Duodenal mucosa (tissue), 2 donors: ENCODE measurements at regions not wholly inside any gene's neighbourhood (a gene's known extent, or its start where the extent isn't known, plus 50 kb on each side); places are given as distances from the start of the nearest gene placed in this dataset.
"Not testable (repeated sequence)": the region's sequence is repeated elsewhere in the genome, so short reads cannot be mapped to it uniquely, and the experiment has no call there.

Source experiments
- H3K27ac ChIP-seq: one replicate; pipeline ENCODE4 v1.7.0; 2013; ENCODE audit warnings: low read depth, low read length
- H3K27me3 ChIP-seq, 2 donors: one replicate each; pipeline ENCODE4 v1.7.0; 2013; ENCODE audit warnings: low read length in 2 of 2, control low read depth in 1 of 2; ENCODE audit not compliant: insufficient read depth in 2 of 2, control insufficient read depth in 1 of 2
- H3K36me3 ChIP-seq, 2 donors: one replicate each; pipeline ENCODE4 v1.7.0; 2013; ENCODE audit warnings: low read length in 2 of 2, control low read depth in 1 of 2; ENCODE audit not compliant: insufficient read depth in 2 of 2, control insufficient read depth in 1 of 2
- H3K4me1 ChIP-seq, 2 donors: one replicate each; pipeline ENCODE4 v1.7.0; 2013; ENCODE audit warnings: low read length in 2 of 2, control low read depth in 1 of 2; ENCODE audit not compliant: insufficient read depth in 2 of 2, control insufficient read depth in 1 of 2
- H3K4me3 ChIP-seq, 2 donors: one replicate each; pipeline ENCODE4 v1.7.0; 2013; ENCODE audit warnings: low read length in 2 of 2, low read depth in 1 of 2
- H3K9ac ChIP-seq, 2 donors: one replicate each; pipeline ENCODE4 v1.7.0; 2013; ENCODE audit warnings: low read length in 2 of 2, low read depth in 1 of 2
- H3K9me3 ChIP-seq, 2 donors: one replicate each; pipeline ENCODE4 v1.7.0; 2013; ENCODE audit warnings: low read length in 2 of 2, control low read depth in 1 of 2; ENCODE audit not compliant: control insufficient read depth in 1 of 2

DNA sequence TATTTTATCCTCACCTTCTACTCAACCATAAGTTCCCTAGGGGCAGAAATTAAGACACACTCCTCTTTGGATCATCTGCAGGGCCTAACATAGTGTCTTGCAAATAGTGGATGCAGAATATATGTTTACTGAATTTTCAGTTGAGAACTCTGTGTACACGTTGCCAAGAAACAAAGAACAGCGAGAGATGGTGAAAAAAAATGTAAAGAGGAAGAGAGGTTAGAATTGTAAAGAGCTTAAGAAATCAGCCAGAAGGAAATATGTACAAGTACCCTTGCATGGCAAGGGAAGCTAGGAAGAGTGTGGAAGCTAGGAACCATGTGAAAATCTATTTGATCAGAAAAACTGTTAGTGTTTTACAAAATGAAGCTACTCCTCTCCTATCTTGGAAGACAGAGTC lies 431.0 kb downstream of the SMARCA1 start:
- Histone ChIP-seq H3K27me3 (no peaks in the 10 kb centered on the region), H3K4me1 (no peaks in the 10 kb centered on the region), H3K27ac (no peak overlapping the region), H3K9ac (no peak overlapping the region), H3K4me3 (no peak overlapping the region), H3K36me3 (no peaks in the 10 kb centered on the region), H3K9me3 (no peaks in the 10 kb centered on the region)

DNA sequence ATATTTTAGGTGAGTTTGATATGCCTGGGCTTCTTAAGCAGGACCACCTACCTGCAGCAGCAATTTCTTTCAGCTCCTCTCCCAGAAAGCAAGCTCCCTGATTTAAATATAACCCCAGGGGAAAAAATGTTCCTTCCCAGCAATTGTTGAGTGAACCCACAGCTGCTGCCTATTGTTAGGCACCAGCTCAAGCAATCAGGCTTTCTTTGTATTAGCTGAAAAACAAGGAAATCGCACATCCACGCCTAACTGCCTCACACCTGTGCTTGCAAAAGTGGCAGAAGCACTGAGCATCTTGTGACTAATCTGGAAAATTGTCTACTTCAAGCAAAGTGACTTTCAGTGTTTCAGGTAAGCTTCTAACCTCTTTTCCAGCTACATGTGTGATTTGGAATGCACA lies 432.2 kb downstream of the SMARCA1 start:
- H3K27ac ChIP-seq: no peak overlapping the region
- H3K27me3 ChIP-seq: no peaks in the 10 kb centered on the region
- no peak overlapping the region for H3K4me3 ChIP-seq
- no peaks in the 10 kb centered on the region for H3K9me3 ChIP-seq
- no peak overlapping the region for H3K9ac ChIP-seq
- no peaks in the 10 kb centered on the region for H3K4me1 ChIP-seq
- H3K36me3 ChIP-seq: no peaks in the 10 kb centered on the region

GRCh38 chrX:129086802-129087201 lies 436.5 kb downstream of the SMARCA1 start:
- Histone ChIP-seq H3K27me3 (no peaks in the 10 kb centered on the region), H3K9me3 (no peaks in the 10 kb centered on the region), H3K9ac (no peak overlapping the region), H3K4me1 (no peaks in the 10 kb centered on the region), H3K4me3 (no peak overlapping the region), H3K36me3 (no peaks in the 10 kb centered on the region), H3K27ac (no peak overlapping the region)

- H3K4me1 ChIP-seq, H3K9me3 ChIP-seq, H3K27me3 ChIP-seq, H3K9ac ChIP-seq, H3K36me3 ChIP-seq, H3K4me3 ChIP-seq, H3K27ac ChIP-seq: not testable (repeated sequence)
These were observed 439.0 kb downstream of the SMARCA1 start for GRCh38 chrX:129084291-129084690.

- H3K9ac ChIP-seq: no peak overlapping the region
- no peak overlapping the region for H3K4me3 ChIP-seq
- H3K36me3 ChIP-seq: no peaks in the 10 kb centered on the region
- H3K27me3 ChIP-seq: no peaks in the 10 kb centered on the region
- no peak overlapping the region for H3K27ac ChIP-seq
- no peaks in the 10 kb centered on the region for H3K4me1 ChIP-seq
- no peaks in the 10 kb centered on the region for H3K9me3 ChIP-seq
These were observed 445.7 kb downstream of the SMARCA1 start for GRCh38 chrX:129077424-129078170.

GRCh38 chrX:129071390-129071789 lies 451.9 kb downstream of the SMARCA1 start:
- Histone ChIP-seq H3K27me3 (no peaks in the 10 kb centered on the region), H3K27ac (no peak overlapping the region), H3K9ac (no peak overlapping the region), H3K36me3 (no peaks in the 10 kb centered on the region), H3K9me3 (no peaks in the 10 kb centered on the region), H3K4me3 (no peak overlapping the region), H3K4me1 (no peaks in the 10 kb centered on the region)

DNA sequence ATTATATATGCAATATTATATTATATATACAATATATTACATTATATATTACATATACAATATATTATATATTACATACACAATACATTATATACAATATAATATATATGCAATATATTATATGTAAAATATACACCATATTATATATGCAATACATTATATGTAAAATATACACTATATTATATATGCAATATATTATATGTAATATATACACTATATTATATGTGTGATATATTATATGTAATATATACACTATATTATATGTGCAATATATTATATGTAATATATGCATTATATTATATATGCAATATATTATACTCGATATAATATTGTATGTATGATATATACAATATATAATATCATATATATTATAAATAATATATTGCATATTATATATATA lies 457.4 kb downstream of the SMARCA1 start:
- no peaks in the 10 kb centered on the region for H3K4me1 ChIP-seq
- H3K9ac ChIP-seq: no peak overlapping the region

GRCh38 chrX:129058405-129058804 lies 464.9 kb downstream of the SMARCA1 start:
- Histone ChIP-seq H3K9me3 (no peaks in the 10 kb centered on the region), H3K27me3 (no peaks in the 10 kb centered on the region), H3K9ac (no peak overlapping the region), H3K27ac (no peak overlapping the region), H3K36me3 (no peaks in the 10 kb centered on the region), H3K4me1 (no peaks in the 10 kb centered on the region), H3K4me3 (no peak overlapping the region)

More for the DNA sequence above, 457.4 kb downstream of the SMARCA1 start:
- Histone ChIP-seq H3K4me3 (no peak overlapping the region), H3K27me3 (no peaks in the 10 kb centered on the region), H3K36me3 (no peaks in the 10 kb centered on the region), H3K27ac (no peak overlapping the region), H3K9me3 (no peaks in the 10 kb centered on the region)

DNA sequence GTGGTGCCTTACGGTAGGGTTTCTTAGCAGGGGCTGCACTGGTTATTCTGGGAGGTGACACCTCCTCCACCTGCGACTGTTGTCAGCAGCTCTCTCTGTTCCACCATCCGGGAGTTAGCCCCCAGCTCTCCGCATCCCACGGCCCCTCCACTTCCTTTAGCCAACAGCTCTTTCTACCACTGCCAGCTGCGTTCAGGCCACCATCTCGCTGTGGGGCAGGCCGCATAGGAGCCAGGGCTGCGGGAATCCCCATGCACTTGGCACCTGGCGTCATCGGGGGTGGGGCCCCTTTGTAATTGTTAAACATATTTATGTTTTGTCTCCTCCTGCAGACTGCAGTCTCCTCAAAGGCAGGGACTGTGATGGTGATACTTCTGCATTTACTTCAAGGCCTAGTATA lies 480.2 kb downstream of the SMARCA1 start:
- Histone ChIP-seq H3K4me3 (no peak overlapping the region), H3K9ac (no peak overlapping the region), H3K36me3 (no peaks in the 10 kb centered on the region), H3K4me1 (no peaks in the 10 kb centered on the region), H3K27me3 (no peaks in the 10 kb centered on the region), H3K27ac (no peak overlapping the region), H3K9me3 (no peaks in the 10 kb centered on the region)

DNA sequence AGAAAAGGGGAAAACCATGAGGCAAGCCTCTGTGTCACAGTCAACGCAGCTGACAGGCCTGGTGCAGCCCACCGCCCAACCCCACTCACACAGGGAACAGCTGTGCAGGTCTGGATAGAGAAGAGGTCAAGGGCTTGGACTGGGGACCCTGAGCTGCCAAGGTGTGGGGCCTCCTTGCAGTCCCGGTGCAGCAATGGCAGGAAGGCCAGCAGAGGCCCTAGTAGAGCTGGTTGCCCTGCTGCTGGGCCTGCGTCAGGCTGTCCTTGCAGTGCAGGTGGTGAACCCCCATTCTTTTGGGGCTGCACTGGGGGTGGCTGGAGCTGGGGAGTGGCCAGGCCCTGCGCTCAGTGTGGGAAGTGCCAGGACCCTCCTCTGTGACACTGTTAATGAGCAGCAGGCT lies 482.0 kb downstream of the SMARCA1 start:
- no peaks in the 10 kb centered on the region for H3K4me1 ChIP-seq
- no peak overlapping the region for H3K9ac ChIP-seq
- H3K9me3 ChIP-seq: no peaks in the 10 kb centered on the region
- H3K36me3 ChIP-seq: no peaks in the 10 kb centered on the region
- H3K27ac ChIP-seq: no peak overlapping the region
- H3K4me3 ChIP-seq: no peak overlapping the region
- H3K27me3 ChIP-seq: no peaks in the 10 kb centered on the region

- Histone ChIP-seq H3K27me3 (no peaks in the 10 kb centered on the region), H3K36me3 (no peaks in the 10 kb centered on the region), H3K4me1 (no peaks in the 10 kb centered on the region), H3K4me3 (no peak overlapping the region), H3K9ac (no peak overlapping the region), H3K27ac (no peak overlapping the region), H3K9me3 (no peaks in the 10 kb centered on the region)
These were observed 483.2 kb downstream of the SMARCA1 start for GRCh38 chrX:129040124-129040523.
